ENCODE measurements at regions not wholly inside any gene's neighbourhood (a gene's known extent, or its start where the extent isn't known, plus 50 kb on each side); places are given as distances from the start of the nearest gene placed in this dataset.

- no peak for TF ChIP-seq POLR2A (IDR thresholded peaks at IDR 0.05)
- TF ChIP-seq CTCF (IDR thresholded peaks at IDR 0.05), result no peak
Measured at GRCh38 chr13:104993708-104994107, 1541.8 kb downstream of the EFNB2 start.

Data from vagina (tissue), 2 donors.